Breast epithelium (tissue), 3 donors: ENCODE measurements at regions not wholly inside any gene's neighbourhood (a gene's known extent, or its start where the extent isn't known, plus 50 kb on each side); places are given as distances from the start of the nearest gene placed in this dataset.

Source experiments
- CTCF ChIP-seq, 3 donors: fragments of 450-650 bp; IDR thresholded peaks; one replicate each; pipeline ENCODE4 v1.5.1; 2016 to 2017; ENCODE audit warnings: antibody characterized with exemption in 3 of 3, mild to moderate bottlenecking in 3 of 3, moderate library complexity in 3 of 3
- POLR2A ChIP-seq: fragments of 450-650 bp; IDR thresholded peaks from one replicate; pipeline ENCODE4 v1.6.1; 2016; ENCODE audit warnings: antibody characterized with exemption, mild to moderate bottlenecking, moderate library complexity
- POLR2AphosphoS5 ChIP-seq, 3 donors: sonication (generic); formaldehyde crosslinking; IDR thresholded peaks; one replicate each; pipeline ENCODE4 v1.6.1; 2017; ENCODE audit warnings: antibody characterized with exemption in 3 of 3

GRCh38 chr10:78563314-78563713 is 505.5 kb upstream of the ZMIZ1 start:
- TF ChIP-seq CTCF (IDR thresholded peaks at IDR 0.05) (no peak), POLR2A (no peak), POLR2AphosphoS5 (IDR thresholded peaks at IDR 0.05) (no peak)
